ENCODE measurements at regions not wholly inside any gene's neighbourhood (a gene's known extent, or its start where the extent isn't known, plus 50 kb on each side); places are given as distances from the start of the nearest gene placed in this dataset.
"Not testable (repeated sequence)": the region's sequence is repeated elsewhere in the genome, so short reads cannot be mapped to it uniquely, and the experiment has no call there.

DNA sequence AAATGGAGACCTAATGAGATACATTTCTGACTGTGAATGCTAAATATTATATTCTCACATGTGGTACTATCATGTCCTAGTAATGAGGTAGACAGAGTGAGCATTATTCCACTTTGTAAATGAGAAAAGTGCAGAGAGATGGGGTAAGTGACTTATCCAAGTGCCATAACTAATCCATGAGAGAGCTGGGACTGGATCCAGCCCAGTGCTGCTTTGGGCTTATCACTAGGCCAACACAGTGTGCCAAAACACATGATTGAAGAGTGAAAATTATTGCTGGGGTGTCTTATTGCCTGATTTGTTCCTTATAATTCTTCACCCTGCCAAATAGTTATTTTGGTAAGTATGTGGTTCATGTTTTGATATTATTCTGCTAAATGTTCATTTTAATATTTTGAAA lies 442.2 kb upstream of the GRAMD2B start:
- no peak for DNase-seq (ENCODE audit: low spot score)
- H2AFZ ChIP-seq (replicated peaks): no peak overlapping the region
- Mint-ChIP-seq H3K4me3 (no peak overlapping the region), H3K27ac (no peak overlapping the region), H3K4me1 (peaks cover 10% of the 10 kb centered on the region), H3K36me3 (no peaks in the 10 kb centered on the region), H3K27me3 (ENCODE audit: insufficient read depth, low read depth) (no peaks in the 10 kb centered on the region), H3K9me3 (peaks cover 6% of the 10 kb centered on the region)
- no peak overlapping the region for H3K4me2 ChIP-seq
- H3K9ac ChIP-seq: no peak overlapping the region
- no peaks in the 10 kb centered on the region for H3K27me3 ChIP-seq
- no peaks in the 10 kb centered on the region for H3K9me3 ChIP-seq (ENCODE audit: low read depth)
- no peak overlapping the region for H3K4me3 ChIP-seq
- no peak overlapping the region for H3K27ac ChIP-seq
- no peaks in the 10 kb centered on the region for H3K36me3 ChIP-seq
- no peaks in the 10 kb centered on the region for H3F3A ChIP-seq (ENCODE audit: low read depth)
- H3K79me2 ChIP-seq (ENCODE audit: low read depth): no peaks in the 10 kb centered on the region
- H3K4me1 ChIP-seq: no peaks in the 10 kb centered on the region
- H4K20me1 ChIP-seq (ENCODE audit: low read depth): no peaks in the 10 kb centered on the region
- TF ChIP-seq EZH2 (IDR thresholded peaks at IDR 0.05): no peak
- TF ChIP-seq, protein P1, sequence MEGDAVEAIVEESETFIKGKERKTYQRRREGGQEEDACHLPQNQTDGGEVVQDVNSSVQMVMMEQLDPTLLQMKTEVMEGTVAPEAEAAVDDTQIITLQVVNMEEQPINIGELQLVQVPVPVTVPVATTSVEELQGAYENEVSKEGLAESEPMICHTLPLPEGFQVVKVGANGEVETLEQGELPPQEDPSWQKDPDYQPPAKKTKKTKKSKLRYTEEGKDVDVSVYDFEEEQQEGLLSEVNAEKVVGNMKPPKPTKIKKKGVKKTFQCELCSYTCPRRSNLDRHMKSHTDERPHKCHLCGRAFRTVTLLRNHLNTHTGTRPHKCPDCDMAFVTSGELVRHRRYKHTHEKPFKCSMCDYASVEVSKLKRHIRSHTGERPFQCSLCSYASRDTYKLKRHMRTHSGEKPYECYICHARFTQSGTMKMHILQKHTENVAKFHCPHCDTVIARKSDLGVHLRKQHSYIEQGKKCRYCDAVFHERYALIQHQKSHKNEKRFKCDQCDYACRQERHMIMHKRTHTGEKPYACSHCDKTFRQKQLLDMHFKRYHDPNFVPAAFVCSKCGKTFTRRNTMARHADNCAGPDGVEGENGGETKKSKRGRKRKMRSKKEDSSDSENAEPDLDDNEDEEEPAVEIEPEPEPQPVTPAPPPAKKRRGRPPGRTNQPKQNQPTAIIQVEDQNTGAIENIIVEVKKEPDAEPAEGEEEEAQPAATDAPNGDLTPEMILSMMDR (IDR thresholded peaks at IDR 0.05): no peak
- no peak for TF ChIP-seq EZH2phosphoT487 (IDR thresholded peaks at IDR 0.05)

DNA sequence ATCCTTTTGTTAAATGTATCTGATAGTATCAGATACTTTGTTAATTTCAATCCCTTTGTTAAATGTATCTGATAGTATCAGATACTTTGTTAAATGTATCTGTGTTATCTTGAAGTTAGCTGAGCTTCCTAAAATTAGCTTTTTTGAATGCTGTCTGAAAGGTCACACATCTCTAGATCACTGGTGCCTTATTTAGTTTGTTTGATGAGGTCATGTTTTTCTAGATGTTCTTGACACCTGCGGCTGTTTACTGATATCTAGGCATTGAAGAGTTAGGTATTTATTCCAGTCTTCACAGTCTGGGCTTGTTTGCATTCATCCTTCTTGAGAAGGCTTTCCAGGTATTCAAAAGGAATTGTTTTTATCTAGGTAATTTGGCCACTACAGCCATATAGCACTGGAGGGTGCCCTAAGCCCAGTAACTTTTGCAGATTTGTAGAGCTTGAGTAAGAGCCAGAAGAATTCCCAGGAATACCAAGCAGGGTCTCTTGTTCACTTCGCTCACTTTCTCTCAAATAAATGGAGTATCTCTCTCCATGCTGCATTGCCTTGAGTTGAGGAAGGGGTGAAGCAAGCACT lies 435.4 kb upstream of the GRAMD2B start:
- H3K27ac ChIP-seq: no peak overlapping the region
- H3K4me2 ChIP-seq: no peak overlapping the region
- H3K4me3 Mint-ChIP-seq: no peak overlapping the region
- no peaks in the 10 kb centered on the region for H3K9me3 ChIP-seq (ENCODE audit: low read depth)
- TF ChIP-seq, protein P1 (IDR thresholded peaks at IDR 0.05): no peak
- TF ChIP-seq EZH2 (IDR thresholded peaks at IDR 0.05) (no peak), EZH2phosphoT487 (IDR thresholded peaks at IDR 0.05) (no peak)
- H3K27me3 Mint-ChIP-seq (ENCODE audit: insufficient read depth, low read depth): peaks cover 2% of the 10 kb centered on the region
- no peak overlapping the region for H3K9ac ChIP-seq
- no peak overlapping the region for H3K4me3 ChIP-seq
- H3K79me2 ChIP-seq (ENCODE audit: low read depth): no peaks in the 10 kb centered on the region
- H3K36me3 Mint-ChIP-seq: no peaks in the 10 kb centered on the region
- peaks cover 8% of the 10 kb centered on the region for H3K9me3 Mint-ChIP-seq
- no peaks in the 10 kb centered on the region for H3K36me3 ChIP-seq
- no peaks in the 10 kb centered on the region for H3K4me1 ChIP-seq
- no peak overlapping the region for H3K27ac Mint-ChIP-seq
- DNase-seq (ENCODE audit: low spot score): no peak
- no peaks in the 10 kb centered on the region for H3F3A ChIP-seq (ENCODE audit: low read depth)
- H4K20me1 ChIP-seq (ENCODE audit: low read depth): no peaks in the 10 kb centered on the region
- no peak overlapping the region for H2AFZ ChIP-seq (replicated peaks)
- peaks cover 4% of the 10 kb centered on the region for H3K4me1 Mint-ChIP-seq
- no peaks in the 10 kb centered on the region for H3K27me3 ChIP-seq

DNA sequence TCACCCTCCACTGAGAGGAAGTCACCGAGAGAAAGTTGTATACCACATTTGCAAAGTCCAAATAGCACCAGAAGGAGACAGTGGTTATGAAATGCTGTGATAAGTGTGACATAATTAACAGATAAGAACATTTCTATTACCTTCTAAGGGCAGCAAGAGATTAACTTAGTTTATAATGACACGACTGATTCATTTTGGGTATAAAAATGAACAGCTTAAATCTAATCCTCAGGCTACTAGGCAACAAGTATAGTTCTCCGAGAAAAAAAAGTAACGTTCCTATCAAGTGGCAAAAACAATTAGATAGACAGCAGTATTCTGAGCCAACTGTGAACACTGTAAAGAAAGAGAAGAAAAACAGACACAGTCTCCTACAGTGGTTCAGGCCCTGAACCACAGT lies 431.2 kb upstream of the GRAMD2B start:
- H3K27ac ChIP-seq: no peak overlapping the region
- TF ChIP-seq EZH2phosphoT487 (IDR thresholded peaks at IDR 0.05) (no peak), EZH2 (IDR thresholded peaks at IDR 0.05) (no peak)
- TF ChIP-seq, protein P1 (IDR thresholded peaks at IDR 0.05): no peak
- DNase-seq (ENCODE audit: low spot score): no peak

DNA sequence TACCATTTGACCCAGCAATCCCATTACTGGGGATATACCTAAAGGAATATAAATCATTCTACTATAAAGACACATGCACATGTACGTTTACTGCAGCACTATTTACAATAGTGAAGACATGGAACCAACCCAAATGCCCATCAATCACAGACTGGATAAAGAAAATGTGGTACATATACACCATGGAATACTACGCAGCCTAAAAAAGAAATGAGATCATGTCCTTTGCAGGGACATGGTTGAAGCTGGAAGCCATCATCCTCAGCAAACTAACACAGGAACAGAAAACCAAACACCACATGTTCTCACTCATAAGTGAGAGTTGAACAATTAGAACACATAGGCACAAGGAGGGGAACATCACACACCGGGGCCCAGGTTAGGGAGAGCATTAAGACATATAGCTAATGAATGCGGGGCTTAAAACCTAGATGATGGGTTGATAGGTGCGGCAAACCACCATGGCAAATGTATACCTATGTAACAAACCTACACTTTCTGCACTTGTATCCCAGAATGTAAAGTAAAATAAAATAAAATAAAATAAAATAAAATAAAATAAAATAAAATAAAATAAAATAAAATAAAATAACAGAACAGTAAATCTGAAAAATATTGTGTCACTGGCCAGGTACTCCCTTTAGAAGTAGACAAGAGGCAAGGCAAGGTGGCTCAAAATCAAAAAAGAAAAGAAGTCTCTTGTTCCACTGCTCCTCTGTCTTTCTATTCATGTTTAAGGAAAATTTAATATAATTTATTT lies 423.8 kb upstream of the GRAMD2B start:
- H3K27me3 ChIP-seq; H3K4me2 ChIP-seq; H3K4me3 Mint-ChIP-seq; H3K79me2 ChIP-seq (ENCODE audit: low read depth); H3K9me3 ChIP-seq (ENCODE audit: low read depth); H3K9ac ChIP-seq; H3K27me3 Mint-ChIP-seq (ENCODE audit: insufficient read depth, low read depth); H3F3A ChIP-seq (ENCODE audit: low read depth); H3K27ac Mint-ChIP-seq; H3K36me3 ChIP-seq; H3K27ac ChIP-seq; H3K4me3 ChIP-seq; DNase-seq (ENCODE audit: low spot score); H2AFZ ChIP-seq (replicated peaks); H4K20me1 ChIP-seq (ENCODE audit: low read depth); H3K36me3 Mint-ChIP-seq: not testable (repeated sequence)
- peaks cover 10% of the 10 kb centered on the region for H3K4me1 ChIP-seq
- Mint-ChIP-seq H3K9me3 (peaks cover 15% of the 10 kb centered on the region), H3K4me1 (peaks cover 27% of the 10 kb centered on the region)

More for the DNA sequence above, 431.2 kb upstream of the GRAMD2B start:
- Mint-ChIP-seq H3K27ac (no peak overlapping the region), H3K9me3 (peaks cover 3% of the 10 kb centered on the region), H3K36me3 (no peaks in the 10 kb centered on the region), H3K4me3 (no peak overlapping the region), H3K4me1 (peaks cover 4% of the 10 kb centered on the region), H3K27me3 (ENCODE audit: insufficient read depth, low read depth) (peaks cover 4% of the 10 kb centered on the region)
- Histone ChIP-seq H3K36me3 (no peaks in the 10 kb centered on the region), H3K4me3 (no peak overlapping the region), H2AFZ (replicated peaks) (no peak overlapping the region), H3K9me3 (ENCODE audit: low read depth) (no peaks in the 10 kb centered on the region), H3F3A (ENCODE audit: low read depth) (no peaks in the 10 kb centered on the region), H4K20me1 (ENCODE audit: low read depth) (no peaks in the 10 kb centered on the region), H3K9ac (no peak overlapping the region), H3K79me2 (ENCODE audit: low read depth) (no peaks in the 10 kb centered on the region), H3K27me3 (no peaks in the 10 kb centered on the region), H3K4me1 (no peaks in the 10 kb centered on the region), H3K4me2 (no peak overlapping the region)
